Hematopoietic multipotent progenitor cell treated with erythropoietin and hydrocortisone succinate and interleukin-3 and kit ligand, for 17 days (in vitro differentiated cells): ENCODE measurements at regions not wholly inside any gene's neighbourhood (a gene's known extent, or its start where the extent isn't known, plus 50 kb on each side); places are given as distances from the start of the nearest gene placed in this dataset.

Experiments used
- DNase-seq: peaks from one replicate; pipeline ENCODE4 v3.0.0-alpha.2; 2015; ENCODE audit warnings: low spot score

- no peak for DNase-seq
Measured at GRCh38 chr22:49260681-49261580, 566.7 kb downstream of the BRD1 start.

- no peak for DNase-seq
Measured at GRCh38 chr22:49259839-49260615, 567.6 kb downstream of the BRD1 start.

DNA sequence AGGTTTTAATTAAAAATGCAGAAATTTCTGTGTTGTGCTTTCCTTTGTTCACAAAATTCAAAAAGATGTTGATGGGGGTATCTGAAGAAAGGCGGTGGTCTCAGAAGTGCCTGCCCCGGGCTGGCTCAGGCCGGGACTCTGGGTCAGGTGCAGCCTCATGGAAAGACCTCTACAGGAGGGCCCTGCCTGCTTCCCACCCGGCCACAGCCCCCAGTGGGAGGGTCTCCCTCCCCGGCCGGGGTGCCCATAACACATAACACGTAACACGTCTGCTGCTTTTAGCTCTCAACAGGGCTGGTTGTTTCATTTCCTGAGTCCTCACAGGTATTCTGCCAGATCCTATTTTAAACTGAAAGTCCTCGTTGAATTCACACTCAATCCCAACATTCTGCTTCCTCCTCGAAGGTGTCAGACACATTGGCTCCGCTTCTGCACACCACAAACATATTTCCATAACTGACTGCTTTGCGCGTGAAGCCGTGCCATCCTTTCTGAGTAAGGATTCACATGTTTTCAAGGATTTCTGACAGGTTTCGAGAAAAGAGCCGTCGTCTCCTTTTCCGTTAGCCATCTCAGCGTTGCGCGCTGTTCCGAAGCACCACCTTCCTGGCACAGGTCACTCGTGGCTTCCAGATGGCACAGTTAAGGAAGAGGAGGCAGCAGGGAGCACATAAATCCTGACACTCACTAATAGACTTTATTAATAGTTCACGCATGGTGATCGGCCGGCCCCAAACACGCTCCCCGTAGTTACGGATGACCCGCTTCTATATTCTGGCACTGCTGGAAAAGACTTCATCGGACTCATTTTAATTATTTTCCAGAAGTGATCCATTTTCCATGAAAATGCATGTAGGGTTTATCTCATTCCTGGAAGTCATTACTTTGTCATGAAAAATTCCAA is 569.3 kb downstream of the BRD1 start:
- no peak for DNase-seq

DNA sequence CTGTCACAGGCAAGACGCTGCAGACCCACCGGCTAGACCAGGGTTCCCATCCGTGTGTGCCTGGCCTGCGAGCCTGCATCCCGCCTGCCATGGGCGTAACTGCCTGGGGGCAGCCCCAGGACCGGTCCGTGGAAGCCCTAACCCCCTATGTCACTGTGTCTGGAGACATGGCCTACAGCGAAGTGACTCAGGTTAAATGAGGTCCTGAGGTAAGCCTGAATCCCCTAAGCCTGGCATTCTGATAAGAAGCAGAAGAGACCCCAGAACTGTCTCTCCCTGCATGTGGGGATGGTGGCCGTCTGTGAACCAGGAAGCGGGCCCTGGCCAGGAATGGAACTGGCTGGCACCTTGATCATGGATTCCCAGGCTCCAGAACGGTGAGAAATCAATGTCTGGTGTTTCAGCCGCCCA is 570.1 kb downstream of the BRD1 start:
- DNase-seq = no peak

GRCh38 chr22:49255741-49256318 is 571.8 kb downstream of the BRD1 start:
- DNase-seq = no peak

DNA sequence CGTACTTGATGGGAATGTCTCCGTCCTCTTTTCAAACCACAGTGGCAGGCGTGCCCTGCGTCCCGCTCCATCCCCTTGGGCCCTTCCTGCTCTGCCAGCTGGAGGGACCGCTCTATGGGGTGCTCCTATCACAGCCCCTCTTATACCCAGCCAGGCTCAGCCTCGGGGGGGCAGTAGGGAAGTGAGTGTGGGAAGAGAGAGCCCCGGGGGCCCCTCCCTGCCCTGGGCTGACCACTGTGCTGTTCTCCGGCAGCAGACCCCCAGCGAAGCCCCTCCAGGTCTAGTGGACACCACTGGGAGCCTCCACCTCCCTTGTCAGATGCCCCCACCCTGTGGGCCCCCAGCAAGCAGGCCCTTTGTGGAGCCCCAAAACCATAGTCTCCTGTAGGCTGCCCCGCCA is 572.5 kb downstream of the BRD1 start:
- DNase-seq = no peak

DNA sequence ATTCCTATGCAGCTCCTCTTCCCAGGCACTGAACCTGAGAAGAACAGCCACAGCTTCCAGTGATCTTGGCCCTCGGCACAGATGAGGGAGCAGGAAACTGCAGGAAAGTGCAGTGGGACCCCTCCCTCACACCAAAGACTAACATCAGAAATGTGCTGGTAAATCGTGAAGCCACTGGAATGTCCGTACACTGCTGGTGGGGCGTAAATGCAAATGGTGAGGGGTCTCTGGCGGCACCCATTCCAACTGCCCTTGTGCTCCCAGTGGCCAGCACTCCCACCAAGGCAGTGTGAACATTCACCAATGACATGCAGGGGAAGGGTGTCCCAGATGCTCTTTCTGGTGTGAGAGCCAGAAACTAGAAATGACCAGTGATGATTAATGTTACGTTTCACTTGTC is 574.0 kb downstream of the BRD1 start:
- DNase-seq = no peak

GRCh38 chr22:49251371-49251770 is 576.3 kb downstream of the BRD1 start:
- no peak for DNase-seq

DNA sequence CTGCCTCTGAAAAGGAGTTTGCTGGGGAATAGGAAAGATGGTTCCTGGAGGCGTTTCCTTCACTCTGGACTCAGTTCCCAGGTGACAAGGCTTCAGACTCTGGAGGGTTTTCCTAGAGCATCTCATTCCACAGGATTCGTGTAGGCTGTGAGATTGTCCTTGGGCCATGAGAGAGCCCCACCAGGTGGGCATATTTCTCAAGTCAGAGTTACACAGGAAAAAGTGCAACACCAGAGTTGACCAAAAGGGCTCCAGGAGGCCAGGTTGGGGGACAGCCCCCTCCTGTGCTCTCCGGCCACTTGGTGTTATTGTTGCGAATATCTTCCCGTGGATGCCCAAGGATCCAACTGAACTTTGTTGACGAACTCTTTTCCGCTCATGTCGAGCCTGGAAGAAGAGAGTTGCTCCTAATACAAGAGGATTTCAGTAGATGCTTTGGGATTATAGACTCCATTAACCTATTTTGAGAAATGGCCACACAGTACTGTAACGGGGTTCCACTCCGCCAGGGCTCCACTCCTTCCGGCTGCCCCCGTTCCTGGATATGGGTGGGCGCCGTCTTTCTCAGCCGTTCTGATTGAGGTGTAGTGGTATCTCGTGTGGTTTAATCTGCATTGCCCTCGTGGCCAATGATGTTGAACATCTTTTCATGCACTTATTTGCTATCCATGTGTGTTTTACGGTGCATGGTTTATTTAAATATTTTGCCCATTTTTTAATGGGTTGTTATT is 580.3 kb downstream of the BRD1 start:
- DNase-seq = no peak

DNA sequence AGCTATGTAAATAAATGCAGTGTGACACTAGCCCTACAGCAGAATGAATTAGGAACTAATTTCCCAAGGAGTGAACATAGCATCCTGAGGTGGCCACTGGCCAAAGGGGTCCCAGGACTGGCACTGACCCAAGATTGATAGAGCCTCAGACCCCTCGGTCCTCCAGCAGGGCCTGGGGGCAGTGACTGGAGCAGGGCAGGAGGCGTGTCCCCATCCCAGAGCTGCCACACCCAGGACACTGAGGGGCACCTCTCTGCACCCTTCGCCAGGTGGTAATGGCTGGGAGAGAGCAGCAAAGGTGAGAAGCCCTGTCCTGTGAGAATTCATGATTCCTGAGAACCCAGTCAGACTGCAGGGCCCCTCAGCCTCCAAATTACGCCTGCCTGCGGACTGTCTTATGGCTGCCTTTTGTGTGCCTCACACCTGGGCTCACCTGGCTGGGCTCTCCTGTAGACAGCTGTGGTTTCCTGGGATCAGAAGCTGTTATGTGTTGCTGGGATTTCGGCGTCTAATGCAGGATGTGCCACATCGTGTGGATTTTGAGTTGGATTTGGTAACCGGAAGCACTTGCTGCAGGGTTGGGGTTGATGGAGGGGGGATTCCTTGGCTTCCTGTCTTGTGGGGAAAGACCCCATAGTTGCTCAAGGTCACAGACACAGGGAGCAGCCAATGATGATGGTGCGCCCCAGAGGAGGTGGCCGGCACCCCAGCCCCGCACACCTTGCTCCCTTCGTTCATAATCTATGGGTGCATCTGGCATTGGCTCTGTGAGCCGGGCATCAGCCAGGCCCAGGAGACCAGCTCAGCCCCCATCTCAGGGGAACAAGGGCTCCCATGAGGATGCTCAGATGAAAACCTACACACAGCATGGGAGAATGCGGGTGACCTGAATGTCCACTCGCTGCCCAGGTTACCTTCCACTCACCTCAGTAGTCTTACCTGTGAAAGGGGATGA is 582.9 kb downstream of the BRD1 start:
- DNase-seq = no peak

- no peak for DNase-seq
Measured at GRCh38 chr22:49243965-49244364, 583.7 kb downstream of the BRD1 start.

DNA sequence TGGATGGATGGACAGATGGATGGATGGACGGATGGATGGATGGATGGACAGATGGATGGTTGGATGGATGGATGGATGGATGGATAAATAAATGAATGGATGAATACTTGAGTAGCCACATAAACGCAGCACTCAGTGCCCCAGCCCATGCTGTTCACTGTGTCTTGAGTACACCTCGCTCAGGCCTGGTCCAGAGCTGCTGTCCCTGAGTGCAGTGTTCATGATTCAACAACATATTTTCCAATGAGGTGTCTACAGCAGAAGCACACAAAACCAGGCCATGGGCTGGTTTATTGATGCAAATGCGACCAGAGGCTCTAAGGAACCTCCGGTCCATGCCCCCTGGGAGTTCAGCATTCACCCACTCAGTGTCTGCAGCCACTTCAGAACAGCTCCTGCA is 584.3 kb downstream of the BRD1 start:
- no peak for DNase-seq

DNA sequence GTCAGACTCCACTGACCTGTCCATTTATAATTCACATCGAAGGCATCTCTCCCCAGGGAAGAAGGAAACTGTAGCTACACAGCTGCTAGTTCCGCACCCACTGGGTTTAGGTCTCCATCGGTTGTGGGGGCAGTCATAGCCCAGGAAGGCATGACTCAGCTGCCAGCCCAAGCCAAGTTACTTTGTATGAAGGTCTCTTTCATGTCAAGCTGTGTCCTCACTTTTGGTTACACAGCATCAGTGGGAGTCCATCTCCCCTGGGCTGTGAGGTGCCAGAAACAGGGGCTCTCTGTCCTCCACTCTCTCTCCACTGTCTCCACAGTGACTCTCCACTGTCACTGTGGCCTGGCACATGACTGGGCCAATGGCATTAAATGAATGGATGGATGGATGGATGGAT is 585.2 kb downstream of the BRD1 start:
- no peak for DNase-seq

DNA sequence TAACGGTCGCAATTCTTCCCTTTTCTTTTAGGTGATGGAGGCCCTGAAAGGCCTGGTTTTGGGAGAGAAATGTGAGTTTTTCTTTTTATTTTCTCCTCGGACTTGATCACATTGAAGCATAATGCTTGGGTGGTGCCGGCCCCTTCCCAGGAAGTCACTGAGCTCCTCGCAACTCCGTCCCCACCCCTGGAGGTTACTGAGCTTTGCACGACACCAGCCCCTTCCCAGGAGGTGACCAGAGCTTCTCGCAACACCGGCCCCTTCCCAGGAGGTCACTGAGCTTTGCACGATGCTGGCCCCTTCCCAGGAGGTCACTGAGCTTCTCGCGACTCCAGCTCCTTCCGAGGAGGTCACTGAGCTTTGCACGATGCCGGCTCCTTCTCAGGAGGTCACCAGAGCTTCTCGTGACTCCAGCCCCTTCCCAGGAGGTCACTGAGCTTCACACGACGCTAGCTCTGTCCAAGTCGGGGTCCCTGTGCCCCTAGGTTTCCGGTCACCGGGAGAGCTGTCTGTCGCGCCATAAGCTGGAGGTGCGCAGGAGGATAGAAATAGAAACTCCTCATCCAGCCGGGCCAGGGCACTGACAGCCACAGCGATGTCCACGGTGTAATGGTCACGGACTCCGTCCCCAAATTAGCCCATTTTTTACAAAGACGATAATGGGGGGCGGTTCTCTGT is 586.4 kb downstream of the BRD1 start:
- no peak for DNase-seq

- no peak for DNase-seq
Measured at GRCh38 chr22:49240472-49240871, 587.2 kb downstream of the BRD1 start.

- DNase-seq = no peak
Measured at GRCh38 chr22:49240016-49240380, 587.7 kb downstream of the BRD1 start.

GRCh38 chr22:49239264-49240015 is 588.2 kb downstream of the BRD1 start:
- DNase-seq = no peak
